ENCODE measurements at regions not wholly inside any gene's neighbourhood (a gene's known extent, or its start where the extent isn't known, plus 50 kb on each side); places are given as distances from the start of the nearest gene placed in this dataset.

DNA sequence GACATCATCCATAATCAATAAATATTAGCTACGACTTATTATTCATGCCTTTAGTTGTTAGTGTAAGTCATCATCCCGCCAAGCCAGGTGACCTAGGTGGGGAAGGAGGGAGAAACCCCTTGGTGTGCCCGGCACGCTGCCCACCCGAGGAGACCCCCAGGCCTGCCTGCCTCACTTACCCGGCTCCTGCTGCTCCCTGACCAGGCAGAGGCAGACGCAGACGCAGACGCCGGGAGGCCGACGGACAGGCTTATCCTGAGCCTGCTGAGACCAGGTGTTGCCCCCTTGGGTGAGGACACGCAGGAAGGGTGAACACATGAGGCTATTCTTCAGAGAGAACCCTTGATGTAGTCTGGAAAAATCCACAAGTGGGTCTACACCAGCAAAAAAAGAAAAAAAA is 401.8 kb downstream of the GALR1 start:
- TF ChIP-seq EZH2 (IDR thresholded peaks at IDR 0.05; ENCODE audit: low read length), result no peak
- TF ChIP-seq, protein P1, sequence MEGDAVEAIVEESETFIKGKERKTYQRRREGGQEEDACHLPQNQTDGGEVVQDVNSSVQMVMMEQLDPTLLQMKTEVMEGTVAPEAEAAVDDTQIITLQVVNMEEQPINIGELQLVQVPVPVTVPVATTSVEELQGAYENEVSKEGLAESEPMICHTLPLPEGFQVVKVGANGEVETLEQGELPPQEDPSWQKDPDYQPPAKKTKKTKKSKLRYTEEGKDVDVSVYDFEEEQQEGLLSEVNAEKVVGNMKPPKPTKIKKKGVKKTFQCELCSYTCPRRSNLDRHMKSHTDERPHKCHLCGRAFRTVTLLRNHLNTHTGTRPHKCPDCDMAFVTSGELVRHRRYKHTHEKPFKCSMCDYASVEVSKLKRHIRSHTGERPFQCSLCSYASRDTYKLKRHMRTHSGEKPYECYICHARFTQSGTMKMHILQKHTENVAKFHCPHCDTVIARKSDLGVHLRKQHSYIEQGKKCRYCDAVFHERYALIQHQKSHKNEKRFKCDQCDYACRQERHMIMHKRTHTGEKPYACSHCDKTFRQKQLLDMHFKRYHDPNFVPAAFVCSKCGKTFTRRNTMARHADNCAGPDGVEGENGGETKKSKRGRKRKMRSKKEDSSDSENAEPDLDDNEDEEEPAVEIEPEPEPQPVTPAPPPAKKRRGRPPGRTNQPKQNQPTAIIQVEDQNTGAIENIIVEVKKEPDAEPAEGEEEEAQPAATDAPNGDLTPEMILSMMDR (optimal IDR thresholded peaks at IDR 0.05 in 1 of 3, IDR thresholded peaks at IDR 0.05 in 1 of 3, conservative IDR thresholded peaks at IDR 0.05 in 1 of 3; ENCODE audit: extremely low read depth in 1 of 3, insufficient read depth in 2 of 3, low read length in 3 of 3), result no peak
- no peaks in the 10 kb centered on the region for H3K4me1 ChIP-seq (ENCODE audit: control insufficient read depth, extremely low read depth, insufficient read depth, low read length)
- no peak for FAIRE-seq
- no peak overlapping the region for H3K4me2 ChIP-seq (ENCODE audit: control insufficient read depth, extremely low read depth, insufficient read depth, low read depth, low read length)
- no peak overlapping the region for H3K9ac ChIP-seq (ENCODE audit: control insufficient read depth, extremely low read depth, insufficient read depth, low read length)
- H3K4me3 ChIP-seq (ENCODE audit: control insufficient read depth in 2 of 3, extremely low read depth in 1 of 3, insufficient read depth in 2 of 3, low read depth in 1 of 3, low read length in 3 of 3), result no peak overlapping the region
- H3K27me3 ChIP-seq (ENCODE audit: control insufficient read depth, extremely low read depth, insufficient read depth, low read length), result no peaks in the 10 kb centered on the region
- H3K79me2 ChIP-seq (ENCODE audit: control insufficient read depth, insufficient read depth, low read length), result no peaks in the 10 kb centered on the region
- no peaks in the 10 kb centered on the region for H4K20me1 ChIP-seq (ENCODE audit: control insufficient read depth, extremely low read depth, insufficient read depth, low read length)
- DNase-seq (ENCODE audit: low read depth, low spot score), result no peak
- no peak overlapping the region for H3K27ac ChIP-seq (ENCODE audit: control insufficient read depth, insufficient read depth, low read length)
- H3K9me1 ChIP-seq (ENCODE audit: control insufficient read depth, extremely low read depth, insufficient read depth, low read length), result no peaks in the 10 kb centered on the region
- dilution Hi-C loops (cut with MboI; ENCODE audit: extremely low pct_ligation_motif_present, low sequenced_read_pairs), result no loop called here
- peaks cover 4% of the 10 kb centered on the region for H3K9me3 ChIP-seq (ENCODE audit: control insufficient read depth, low read depth, low read length)
- H2AFZ ChIP-seq (ENCODE audit: control insufficient read depth, low read length), result no peak overlapping the region
- H3K36me3 ChIP-seq (ENCODE audit: control insufficient read depth in 2 of 2, extremely low read depth in 1 of 2, insufficient read depth in 2 of 2, low read length in 2 of 2), result no peaks in the 10 kb centered on the region

DNA sequence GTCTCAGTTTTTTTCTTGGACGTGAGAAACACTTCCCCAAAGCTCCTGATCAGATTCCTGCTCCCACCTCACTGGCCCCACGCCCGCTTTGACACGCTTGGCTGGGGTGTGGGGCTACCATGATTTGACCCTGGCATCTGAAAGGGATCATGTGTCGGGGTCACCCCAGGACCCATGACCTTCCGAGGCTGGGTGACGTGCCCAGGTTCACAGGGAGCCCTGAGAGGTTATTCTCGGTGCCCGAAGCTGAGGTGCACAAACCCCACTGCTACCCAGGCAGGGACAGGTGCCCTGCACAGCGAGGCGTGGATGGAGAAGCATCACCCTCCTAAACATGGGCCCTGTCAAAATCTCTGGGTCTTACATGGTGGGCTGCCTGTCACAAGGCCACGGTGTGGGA is 404.1 kb downstream of the GALR1 start:
- H3K9ac ChIP-seq (ENCODE audit: control insufficient read depth, extremely low read depth, insufficient read depth, low read length), result no peak overlapping the region
- no peak overlapping the region for H3K4me3 ChIP-seq (ENCODE audit: control insufficient read depth in 2 of 3, extremely low read depth in 1 of 3, insufficient read depth in 2 of 3, low read depth in 1 of 3, low read length in 3 of 3)
- FAIRE-seq (no peak), DNase-seq (ENCODE audit: low read depth, low spot score) (no peak)
- peaks cover 10% of the 10 kb centered on the region for H3K9me3 ChIP-seq (ENCODE audit: control insufficient read depth, low read depth, low read length)
- no peaks in the 10 kb centered on the region for H3K27me3 ChIP-seq (ENCODE audit: control insufficient read depth, extremely low read depth, insufficient read depth, low read length)
- dilution Hi-C loops (cut with MboI; ENCODE audit: extremely low pct_ligation_motif_present, low sequenced_read_pairs), result no loop called here
- no peak overlapping the region for H3K4me2 ChIP-seq (ENCODE audit: control insufficient read depth, extremely low read depth, insufficient read depth, low read depth, low read length)
- H3K36me3 ChIP-seq (ENCODE audit: control insufficient read depth in 2 of 2, extremely low read depth in 1 of 2, insufficient read depth in 2 of 2, low read length in 2 of 2), result no peaks in the 10 kb centered on the region
- no peaks in the 10 kb centered on the region for H3K4me1 ChIP-seq (ENCODE audit: control insufficient read depth, extremely low read depth, insufficient read depth, low read length)
- H3K27ac ChIP-seq (ENCODE audit: control insufficient read depth, insufficient read depth, low read length), result no peak overlapping the region
- no peaks in the 10 kb centered on the region for H4K20me1 ChIP-seq (ENCODE audit: control insufficient read depth, extremely low read depth, insufficient read depth, low read length)
- no peaks in the 10 kb centered on the region for H3K79me2 ChIP-seq (ENCODE audit: control insufficient read depth, insufficient read depth, low read length)
- TF ChIP-seq, protein P1 (optimal IDR thresholded peaks at IDR 0.05 in 1 of 3, IDR thresholded peaks at IDR 0.05 in 1 of 3, conservative IDR thresholded peaks at IDR 0.05 in 1 of 3; ENCODE audit: extremely low read depth in 1 of 3, insufficient read depth in 2 of 3, low read length in 3 of 3), result no peak
- TF ChIP-seq EZH2 (IDR thresholded peaks at IDR 0.05; ENCODE audit: low read length), result no peak
- H2AFZ ChIP-seq (ENCODE audit: control insufficient read depth, low read length), result no peak overlapping the region
- no peaks in the 10 kb centered on the region for H3K9me1 ChIP-seq (ENCODE audit: control insufficient read depth, extremely low read depth, insufficient read depth, low read length)

All from keratinocyte (primary cell).